Osteoblast (primary cell): ENCODE measurements at regions not wholly inside any gene's neighbourhood (a gene's known extent, or its start where the extent isn't known, plus 50 kb on each side); places are given as distances from the start of the nearest gene placed in this dataset.

Source experiments
- DNase-seq: peaks from one replicate; pipeline ENCODE4 v3.0.0; 2011; ENCODE audit warnings: low spot score, mixed read lengths; ENCODE audit not compliant: insufficient read length; ENCODE audit errors: missing footprints
- H2AFZ ChIP-seq: 2 replicates; pipeline ENCODE4 v1.6.0; 2011; ENCODE audit warnings: mild to moderate bottlenecking, low read length
- H3K27ac ChIP-seq: 2 replicates; pipeline ENCODE4 v1.5.1; 2011; ENCODE audit warnings: mild to moderate bottlenecking, low read depth, low read length, moderate library complexity
- H3K27me3 ChIP-seq: 2 replicates; pipeline ENCODE4 v1.6.0; 2012; ENCODE audit warnings: mild to moderate bottlenecking, control low read depth, inconsistent platforms, low read length, moderate library complexity; ENCODE audit not compliant: insufficient read depth
- H3K36me3 ChIP-seq: 2 replicates; pipeline ENCODE4 v1.5.1; 2011; ENCODE audit warnings: mild to moderate bottlenecking, low read length, control low read depth, moderate library complexity; ENCODE audit not compliant: insufficient read depth
- H3K4me1 ChIP-seq: 2 replicates; pipeline ENCODE4 v1.5.1; 2011; ENCODE audit warnings: mild to moderate bottlenecking, low read length, control low read depth, moderate library complexity; ENCODE audit not compliant: insufficient read depth
- H3K4me2 ChIP-seq: 2 replicates; pipeline ENCODE4 v1.6.0; 2011; ENCODE audit warnings: mild to moderate bottlenecking, low read length; ENCODE audit not compliant: insufficient read depth
- H3K4me3 ChIP-seq: fragments of 200-600 bp; sonication (generic); 3 replicates; pipeline ENCODE4 v1.5.1; 2012; ENCODE audit warnings: mild to moderate bottlenecking, low read length, inconsistent platforms; ENCODE audit not compliant: insufficient read depth
- H3K79me2 ChIP-seq: 2 replicates; pipeline ENCODE4 v1.6.0; 2012; ENCODE audit warnings: mild to moderate bottlenecking, low read length, control low read depth, inconsistent platforms; ENCODE audit not compliant: insufficient read depth
- H3K9me3 ChIP-seq: 2 replicates; pipeline ENCODE4 v1.5.1; 2011; ENCODE audit warnings: low read depth, low read length, control low read depth
- H4K20me1 ChIP-seq: 2 replicates; pipeline ENCODE4 v1.6.0; 2012; ENCODE audit warnings: mild to moderate bottlenecking, low read length, control low read depth; ENCODE audit not compliant: insufficient read depth
- TF ChIP-seq, protein P1 (sequence below): IDR thresholded peaks from 2 replicates; pipeline ENCODE4 v1.5.1; 2011; ENCODE audit warnings: mild to moderate bottlenecking, low read depth, low read length, moderate library complexity; ENCODE audit errors: extremely low read depth

- Histone ChIP-seq H3K4me1 (no peaks in the 10 kb centered on the region), H3K9me3 (no peaks in the 10 kb centered on the region), H3K79me2 (no peaks in the 10 kb centered on the region), H3K27ac (no peak overlapping the region), H3K4me2 (no peak overlapping the region), H3K36me3 (no peaks in the 10 kb centered on the region), H4K20me1 (no peaks in the 10 kb centered on the region), H3K27me3 (peaks cover 2% of the 10 kb centered on the region), H2AFZ (no peak overlapping the region), H3K4me3 (no peak overlapping the region)
- TF ChIP-seq, protein P1, sequence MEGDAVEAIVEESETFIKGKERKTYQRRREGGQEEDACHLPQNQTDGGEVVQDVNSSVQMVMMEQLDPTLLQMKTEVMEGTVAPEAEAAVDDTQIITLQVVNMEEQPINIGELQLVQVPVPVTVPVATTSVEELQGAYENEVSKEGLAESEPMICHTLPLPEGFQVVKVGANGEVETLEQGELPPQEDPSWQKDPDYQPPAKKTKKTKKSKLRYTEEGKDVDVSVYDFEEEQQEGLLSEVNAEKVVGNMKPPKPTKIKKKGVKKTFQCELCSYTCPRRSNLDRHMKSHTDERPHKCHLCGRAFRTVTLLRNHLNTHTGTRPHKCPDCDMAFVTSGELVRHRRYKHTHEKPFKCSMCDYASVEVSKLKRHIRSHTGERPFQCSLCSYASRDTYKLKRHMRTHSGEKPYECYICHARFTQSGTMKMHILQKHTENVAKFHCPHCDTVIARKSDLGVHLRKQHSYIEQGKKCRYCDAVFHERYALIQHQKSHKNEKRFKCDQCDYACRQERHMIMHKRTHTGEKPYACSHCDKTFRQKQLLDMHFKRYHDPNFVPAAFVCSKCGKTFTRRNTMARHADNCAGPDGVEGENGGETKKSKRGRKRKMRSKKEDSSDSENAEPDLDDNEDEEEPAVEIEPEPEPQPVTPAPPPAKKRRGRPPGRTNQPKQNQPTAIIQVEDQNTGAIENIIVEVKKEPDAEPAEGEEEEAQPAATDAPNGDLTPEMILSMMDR = no peak
- no peak for DNase-seq
These were observed 103.4 kb downstream of the IL20RB start for GRCh38 chr3:137061186-137061585.

GRCh38 chr3:137062250-137062649 is 104.5 kb downstream of the IL20RB start:
- H3K27ac ChIP-seq = no peak overlapping the region
- no peak overlapping the region for H3K4me2 ChIP-seq
- no peaks in the 10 kb centered on the region for H4K20me1 ChIP-seq
- TF ChIP-seq, protein P1 = no peak
- H2AFZ ChIP-seq = no peak overlapping the region
- no peak for DNase-seq
- H3K27me3 ChIP-seq = peaks cover 2% of the 10 kb centered on the region
- no peaks in the 10 kb centered on the region for H3K4me1 ChIP-seq
- H3K36me3 ChIP-seq = no peaks in the 10 kb centered on the region
- H3K4me3 ChIP-seq = no peak overlapping the region
- no peaks in the 10 kb centered on the region for H3K79me2 ChIP-seq
- no peaks in the 10 kb centered on the region for H3K9me3 ChIP-seq

- H3K4me1 ChIP-seq = no peaks in the 10 kb centered on the region
- H2AFZ ChIP-seq = no peak overlapping the region
- H4K20me1 ChIP-seq = no peaks in the 10 kb centered on the region
- H3K36me3 ChIP-seq = no peaks in the 10 kb centered on the region
- TF ChIP-seq, protein P1 = no peak
- H3K4me3 ChIP-seq = no peak overlapping the region
- no peaks in the 10 kb centered on the region for H3K9me3 ChIP-seq
- H3K4me2 ChIP-seq = no peak overlapping the region
- peaks cover 2% of the 10 kb centered on the region for H3K27me3 ChIP-seq
- H3K79me2 ChIP-seq = no peaks in the 10 kb centered on the region
- DNase-seq = no peak
- H3K27ac ChIP-seq = no peak overlapping the region
These were observed 107.6 kb downstream of the IL20RB start for GRCh38 chr3:137065381-137065780.

GRCh38 chr3:137066092-137066491 is 108.3 kb downstream of the IL20RB start:
- peak; percentile 42 for DNase-seq
- H4K20me1 ChIP-seq = no peaks in the 10 kb centered on the region
- H3K36me3 ChIP-seq = no peaks in the 10 kb centered on the region
- H3K27me3 ChIP-seq = peaks cover 2% of the 10 kb centered on the region
- H3K4me1 ChIP-seq = no peaks in the 10 kb centered on the region
- H3K79me2 ChIP-seq = no peaks in the 10 kb centered on the region
- H3K4me3 ChIP-seq = no peak overlapping the region
- TF ChIP-seq, protein P1 = no peak
- no peak overlapping the region for H3K4me2 ChIP-seq
- no peak overlapping the region for H2AFZ ChIP-seq
- no peaks in the 10 kb centered on the region for H3K9me3 ChIP-seq
- no peak overlapping the region for H3K27ac ChIP-seq
